ENCODE measurements at regions not wholly inside any gene's neighbourhood (a gene's known extent, or its start where the extent isn't known, plus 50 kb on each side); places are given as distances from the start of the nearest gene placed in this dataset.

GRCh38 chr9:119933191-119933590 is 564.0 kb upstream of the BRINP1 start:
- TF ChIP-seq, protein P1, sequence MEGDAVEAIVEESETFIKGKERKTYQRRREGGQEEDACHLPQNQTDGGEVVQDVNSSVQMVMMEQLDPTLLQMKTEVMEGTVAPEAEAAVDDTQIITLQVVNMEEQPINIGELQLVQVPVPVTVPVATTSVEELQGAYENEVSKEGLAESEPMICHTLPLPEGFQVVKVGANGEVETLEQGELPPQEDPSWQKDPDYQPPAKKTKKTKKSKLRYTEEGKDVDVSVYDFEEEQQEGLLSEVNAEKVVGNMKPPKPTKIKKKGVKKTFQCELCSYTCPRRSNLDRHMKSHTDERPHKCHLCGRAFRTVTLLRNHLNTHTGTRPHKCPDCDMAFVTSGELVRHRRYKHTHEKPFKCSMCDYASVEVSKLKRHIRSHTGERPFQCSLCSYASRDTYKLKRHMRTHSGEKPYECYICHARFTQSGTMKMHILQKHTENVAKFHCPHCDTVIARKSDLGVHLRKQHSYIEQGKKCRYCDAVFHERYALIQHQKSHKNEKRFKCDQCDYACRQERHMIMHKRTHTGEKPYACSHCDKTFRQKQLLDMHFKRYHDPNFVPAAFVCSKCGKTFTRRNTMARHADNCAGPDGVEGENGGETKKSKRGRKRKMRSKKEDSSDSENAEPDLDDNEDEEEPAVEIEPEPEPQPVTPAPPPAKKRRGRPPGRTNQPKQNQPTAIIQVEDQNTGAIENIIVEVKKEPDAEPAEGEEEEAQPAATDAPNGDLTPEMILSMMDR (IDR thresholded peaks at IDR 0.05): no peak
- TF ChIP-seq POLR2A (IDR thresholded peaks at IDR 0.05) (no peak), POLR2AphosphoS5 (IDR thresholded peaks at IDR 0.05) (no peak)
